Upper lobe of left lung (tissue), 4 donors: ENCODE measurements at regions not wholly inside any gene's neighbourhood (a gene's known extent, or its start where the extent isn't known, plus 50 kb on each side); places are given as distances from the start of the nearest gene placed in this dataset.

Source experiments
- POLR2A ChIP-seq, 4 donors: fragments of 450-650 bp; IDR thresholded peaks; one replicate each; pipeline ENCODE4 v1.5.1; 2016 to 2017; ENCODE audit warnings: antibody characterized with exemption in 4 of 4, mild to moderate bottlenecking in 2 of 4
- TF ChIP-seq, protein P1 (sequence below), 6 experiments: fragments of 450-650 bp in 4 of 6; fragments of 200-600 bp in 2 of 6; sonication (generic) in 2 of 6; IDR thresholded peaks; one replicate each; pipeline ENCODE4 v1.5.1; 2016 to 2019; ENCODE audit warnings: antibody characterized with exemption in 6 of 6

DNA sequence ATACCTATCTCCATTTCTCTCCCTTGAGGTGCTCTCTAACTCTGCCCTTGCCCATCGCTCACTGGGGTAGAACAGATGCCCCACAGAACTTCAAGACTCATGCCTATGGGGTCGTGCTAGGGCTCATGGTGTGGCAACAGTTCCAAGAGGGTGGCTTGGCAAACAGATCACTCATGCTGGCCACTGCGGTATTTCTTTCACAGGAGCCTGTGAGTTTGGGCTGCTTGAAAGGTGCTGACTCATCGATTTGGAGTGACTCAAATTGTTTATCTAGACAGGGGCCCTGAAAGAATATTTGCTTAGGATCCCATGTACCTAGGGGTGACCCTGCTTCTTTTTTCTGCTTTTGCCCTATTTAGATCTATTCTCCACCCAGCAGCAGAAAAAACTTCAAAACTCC lies 69.9 kb downstream of the IRX5 start:
- no peak for TF ChIP-seq POLR2A (IDR thresholded peaks at IDR 0.05)
- TF ChIP-seq, protein P1, sequence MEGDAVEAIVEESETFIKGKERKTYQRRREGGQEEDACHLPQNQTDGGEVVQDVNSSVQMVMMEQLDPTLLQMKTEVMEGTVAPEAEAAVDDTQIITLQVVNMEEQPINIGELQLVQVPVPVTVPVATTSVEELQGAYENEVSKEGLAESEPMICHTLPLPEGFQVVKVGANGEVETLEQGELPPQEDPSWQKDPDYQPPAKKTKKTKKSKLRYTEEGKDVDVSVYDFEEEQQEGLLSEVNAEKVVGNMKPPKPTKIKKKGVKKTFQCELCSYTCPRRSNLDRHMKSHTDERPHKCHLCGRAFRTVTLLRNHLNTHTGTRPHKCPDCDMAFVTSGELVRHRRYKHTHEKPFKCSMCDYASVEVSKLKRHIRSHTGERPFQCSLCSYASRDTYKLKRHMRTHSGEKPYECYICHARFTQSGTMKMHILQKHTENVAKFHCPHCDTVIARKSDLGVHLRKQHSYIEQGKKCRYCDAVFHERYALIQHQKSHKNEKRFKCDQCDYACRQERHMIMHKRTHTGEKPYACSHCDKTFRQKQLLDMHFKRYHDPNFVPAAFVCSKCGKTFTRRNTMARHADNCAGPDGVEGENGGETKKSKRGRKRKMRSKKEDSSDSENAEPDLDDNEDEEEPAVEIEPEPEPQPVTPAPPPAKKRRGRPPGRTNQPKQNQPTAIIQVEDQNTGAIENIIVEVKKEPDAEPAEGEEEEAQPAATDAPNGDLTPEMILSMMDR (IDR thresholded peaks at IDR 0.05) = no peak
